ENCODE measurements at regions not wholly inside any gene's neighbourhood (a gene's known extent, or its start where the extent isn't known, plus 50 kb on each side); places are given as distances from the start of the nearest gene placed in this dataset.
"Not testable (repeated sequence)": the region's sequence is repeated elsewhere in the genome, so short reads cannot be mapped to it uniquely, and the experiment has no call there.

DNA sequence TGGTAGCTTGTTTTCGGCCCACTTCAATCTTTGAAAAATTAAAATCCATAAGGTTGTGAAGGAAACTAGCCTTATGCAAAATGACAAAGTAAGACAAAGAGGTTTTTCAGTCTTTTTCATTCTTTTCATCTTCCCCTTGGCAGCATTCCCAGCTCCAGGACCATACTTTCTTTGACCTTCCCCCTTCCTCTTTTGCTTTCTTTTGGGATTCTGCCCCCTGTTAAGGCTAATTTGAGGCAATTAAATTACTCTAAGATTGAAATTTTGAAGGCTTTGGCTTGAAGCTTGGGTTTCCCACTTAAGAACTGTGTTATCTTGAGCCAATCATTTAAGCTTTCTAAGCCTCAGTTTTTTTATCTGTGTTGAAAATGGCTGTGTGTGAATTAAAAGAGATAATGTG, 124.9 kb downstream of the DACT1 start:
- H3K36me3 Mint-ChIP-seq = no peaks in the 10 kb centered on the region
- no peak overlapping the region for H3K27ac Mint-ChIP-seq
- no peak overlapping the region for H3K4me3 Mint-ChIP-seq
- H3K9me3 Mint-ChIP-seq = no peaks in the 10 kb centered on the region
- H3K4me1 Mint-ChIP-seq = no peaks in the 10 kb centered on the region
- H3K27me3 Mint-ChIP-seq = no peaks in the 10 kb centered on the region

GRCh38 chr14:58763210-58763609, 125.4 kb downstream of the DACT1 start:
- Mint-ChIP-seq H3K36me3 (no peaks in the 10 kb centered on the region), H3K27me3 (no peaks in the 10 kb centered on the region), H3K4me1 (no peaks in the 10 kb centered on the region), H3K9me3 (no peaks in the 10 kb centered on the region), H3K27ac (no peak overlapping the region), H3K4me3 (no peak overlapping the region)

DNA sequence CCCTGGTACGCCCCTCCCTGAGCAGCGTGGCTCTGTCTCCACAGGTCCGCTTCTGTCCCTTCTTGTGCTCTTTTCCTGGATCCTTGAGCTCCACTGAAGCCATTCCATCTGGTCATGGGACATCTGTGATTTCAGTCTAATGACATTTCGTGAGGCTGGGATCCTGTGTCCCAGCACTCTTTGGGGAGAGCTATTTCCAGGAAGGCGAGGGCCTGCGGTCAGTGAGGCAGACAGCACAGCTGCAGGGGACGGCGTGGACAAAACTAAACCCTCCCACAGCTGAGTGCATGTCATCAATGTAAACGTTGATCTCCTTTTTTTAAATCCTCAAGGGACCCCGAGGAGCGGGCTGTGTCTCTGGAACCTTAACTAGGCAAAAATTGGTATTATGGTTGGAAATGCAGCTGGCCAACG, 127.7 kb downstream of the DACT1 start:
- Mint-ChIP-seq H3K27me3 (no peaks in the 10 kb centered on the region), H3K4me1 (no peaks in the 10 kb centered on the region), H3K36me3 (no peaks in the 10 kb centered on the region), H3K9me3 (no peaks in the 10 kb centered on the region), H3K4me3 (no peak overlapping the region), H3K27ac (no peak overlapping the region)

DNA sequence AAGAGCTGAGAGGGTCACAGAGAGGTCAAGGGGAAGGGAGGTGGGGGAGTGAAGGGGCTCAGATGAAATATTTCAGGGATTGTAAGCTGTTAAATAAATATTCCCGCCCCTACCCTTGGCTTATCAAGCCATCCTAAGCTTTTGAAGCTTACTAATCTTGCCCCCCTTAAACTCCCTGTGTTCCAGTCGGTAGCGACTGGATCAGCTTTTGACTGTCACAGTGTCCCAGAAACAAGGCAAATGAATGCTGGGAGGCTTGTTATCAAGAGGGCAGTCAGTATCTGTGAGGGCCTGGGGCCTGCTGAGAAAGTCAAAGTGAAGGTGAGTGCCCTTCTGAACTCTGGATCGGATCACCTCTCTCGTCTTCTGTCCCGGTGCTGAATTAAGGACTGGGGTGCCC, 128.1 kb downstream of the DACT1 start:
- no peak overlapping the region for H3K27ac Mint-ChIP-seq
- no peaks in the 10 kb centered on the region for H3K4me1 Mint-ChIP-seq
- H3K4me3 Mint-ChIP-seq = no peak overlapping the region
- no peaks in the 10 kb centered on the region for H3K27me3 Mint-ChIP-seq
- no peaks in the 10 kb centered on the region for H3K36me3 Mint-ChIP-seq
- no peaks in the 10 kb centered on the region for H3K9me3 Mint-ChIP-seq

DNA sequence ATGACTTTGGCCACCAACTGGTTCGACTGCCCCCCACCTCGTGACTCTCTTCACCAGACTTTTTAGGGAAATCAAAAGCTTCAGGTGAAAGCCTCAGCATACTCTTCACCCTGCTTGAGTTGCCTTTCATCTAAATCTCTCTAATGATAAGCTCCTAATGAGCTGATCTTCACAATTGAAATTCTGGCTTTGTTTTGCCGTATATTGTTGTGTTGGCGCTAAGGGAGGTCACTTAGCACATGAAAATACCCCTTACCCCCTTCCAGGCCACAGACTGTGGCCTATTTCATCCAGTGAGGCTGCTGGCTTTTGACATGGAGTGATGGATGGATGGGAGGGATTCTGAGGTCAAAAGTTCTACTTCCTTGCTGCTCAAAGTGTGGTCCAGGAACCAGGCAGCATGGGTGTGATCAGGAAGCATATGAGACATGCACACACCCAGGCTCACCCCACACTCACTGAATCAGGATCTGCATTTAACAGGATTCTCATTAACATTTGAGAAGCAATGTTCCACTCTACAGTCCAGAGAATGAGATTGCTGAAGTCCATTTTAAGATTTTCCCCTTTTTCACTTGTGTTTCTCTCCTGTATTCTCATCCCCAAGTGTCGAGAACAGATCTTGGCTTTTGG, 131.4 kb downstream of the DACT1 start:
- no peaks in the 10 kb centered on the region for H3K27me3 Mint-ChIP-seq
- no peaks in the 10 kb centered on the region for H3K9me3 Mint-ChIP-seq
- H3K4me1 Mint-ChIP-seq = no peaks in the 10 kb centered on the region
- no peaks in the 10 kb centered on the region for H3K36me3 Mint-ChIP-seq
- no peak overlapping the region for H3K27ac Mint-ChIP-seq
- H3K4me3 Mint-ChIP-seq = no peak overlapping the region

DNA sequence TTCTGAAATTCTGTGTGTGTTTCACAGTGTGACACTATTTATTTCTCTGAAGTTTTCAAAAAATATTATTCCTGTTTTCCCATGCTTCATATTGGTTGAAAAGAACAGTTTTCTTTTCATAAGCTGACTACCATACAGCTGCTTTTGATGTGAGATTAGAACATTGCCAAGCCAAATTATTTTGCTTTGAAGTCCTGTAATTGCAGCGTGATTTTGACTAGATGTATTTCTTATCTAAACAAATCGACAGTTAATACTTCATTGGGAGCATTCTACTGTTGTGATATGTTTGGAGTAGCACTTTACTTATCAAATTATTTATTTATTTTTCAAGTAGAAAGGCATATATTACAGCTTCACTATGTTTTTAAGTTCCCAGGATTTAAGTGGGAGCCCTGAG, 132.0 kb downstream of the DACT1 start:
- H3K4me1 Mint-ChIP-seq = no peaks in the 10 kb centered on the region
- H3K4me3 Mint-ChIP-seq = no peak overlapping the region
- H3K27me3 Mint-ChIP-seq = no peaks in the 10 kb centered on the region
- no peak overlapping the region for H3K27ac Mint-ChIP-seq
- H3K36me3 Mint-ChIP-seq = no peaks in the 10 kb centered on the region
- no peaks in the 10 kb centered on the region for H3K9me3 Mint-ChIP-seq

GRCh38 chr14:58770491-58770982, 132.8 kb downstream of the DACT1 start:
- Mint-ChIP-seq H3K27ac (no peak overlapping the region), H3K4me3 (no peak overlapping the region), H3K4me1 (no peaks in the 10 kb centered on the region)

DNA sequence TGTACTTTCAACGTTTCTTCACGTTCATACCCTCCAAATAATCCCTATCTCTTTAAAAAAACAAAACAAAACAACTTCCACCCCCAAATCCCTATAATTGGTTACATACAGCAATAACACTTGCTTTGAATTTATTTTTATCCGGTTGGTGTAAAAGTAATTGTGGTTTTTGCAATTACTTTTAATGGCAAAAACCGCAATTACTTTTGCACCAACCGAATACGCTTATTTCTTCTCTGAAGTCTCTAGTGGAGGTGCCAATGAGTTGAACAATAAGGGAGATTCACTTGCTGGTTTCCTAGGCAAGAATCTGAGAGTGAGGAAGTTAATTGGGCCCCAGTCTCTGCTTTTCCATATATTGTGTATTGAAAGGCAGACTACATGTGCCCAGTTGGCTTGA, 133.3 kb downstream of the DACT1 start:
- no peaks in the 10 kb centered on the region for H3K4me1 Mint-ChIP-seq
- H3K36me3 Mint-ChIP-seq = no peaks in the 10 kb centered on the region
- H3K9me3 Mint-ChIP-seq = no peaks in the 10 kb centered on the region
- peak overlapping the region; percentile 37 for H3K27ac Mint-ChIP-seq
- no peak overlapping the region for H3K4me3 Mint-ChIP-seq
- H3K27me3 Mint-ChIP-seq = no peaks in the 10 kb centered on the region

More at GRCh38 chr14:58770491-58770982, 132.8 kb downstream of the DACT1 start:
- Mint-ChIP-seq H3K27me3 (no peaks in the 10 kb centered on the region), H3K36me3 (no peaks in the 10 kb centered on the region), H3K9me3 (no peaks in the 10 kb centered on the region)

GRCh38 chr14:58772116-58772515, 134.4 kb downstream of the DACT1 start:
- Mint-ChIP-seq H3K27me3 (no peaks in the 10 kb centered on the region), H3K4me1 (no peaks in the 10 kb centered on the region), H3K27ac (no peak overlapping the region), H3K4me3 (no peak overlapping the region), H3K36me3 (no peaks in the 10 kb centered on the region), H3K9me3 (no peaks in the 10 kb centered on the region)

GRCh38 chr14:58772794-58773620, 135.2 kb downstream of the DACT1 start:
- Mint-ChIP-seq H3K27ac (no peak overlapping the region), H3K9me3 (no peaks in the 10 kb centered on the region), H3K36me3 (no peaks in the 10 kb centered on the region), H3K4me1 (no peaks in the 10 kb centered on the region), H3K4me3 (no peak overlapping the region), H3K27me3 (no peaks in the 10 kb centered on the region)

GRCh38 chr14:58774531-58774930, 136.8 kb downstream of the DACT1 start:
- no peaks in the 10 kb centered on the region for H3K36me3 Mint-ChIP-seq
- H3K4me3 Mint-ChIP-seq = no peak overlapping the region
- no peaks in the 10 kb centered on the region for H3K4me1 Mint-ChIP-seq
- H3K27me3 Mint-ChIP-seq = no peaks in the 10 kb centered on the region
- no peaks in the 10 kb centered on the region for H3K9me3 Mint-ChIP-seq
- no peak overlapping the region for H3K27ac Mint-ChIP-seq

GRCh38 chr14:58775130-58775529, 137.4 kb downstream of the DACT1 start:
- not testable (repeated sequence) for H3K9me3 Mint-ChIP-seq, H3K27ac Mint-ChIP-seq, H3K27me3 Mint-ChIP-seq, H3K36me3 Mint-ChIP-seq, H3K4me1 Mint-ChIP-seq, H3K4me3 Mint-ChIP-seq

- H3K27me3 Mint-ChIP-seq = no peaks in the 10 kb centered on the region
- H3K9me3 Mint-ChIP-seq = no peaks in the 10 kb centered on the region
- no peaks in the 10 kb centered on the region for H3K36me3 Mint-ChIP-seq
- H3K27ac Mint-ChIP-seq = no peak overlapping the region
- no peak overlapping the region for H3K4me3 Mint-ChIP-seq
- H3K4me1 Mint-ChIP-seq = no peaks in the 10 kb centered on the region
Measured at GRCh38 chr14:58776516-58776915, 138.8 kb downstream of the DACT1 start.

- H3K27me3 Mint-ChIP-seq = no peaks in the 10 kb centered on the region
- no peaks in the 10 kb centered on the region for H3K4me1 Mint-ChIP-seq
- H3K27ac Mint-ChIP-seq = no peak overlapping the region
- no peak overlapping the region for H3K4me3 Mint-ChIP-seq
- H3K9me3 Mint-ChIP-seq = no peaks in the 10 kb centered on the region
- H3K36me3 Mint-ChIP-seq = no peaks in the 10 kb centered on the region
Measured at GRCh38 chr14:58777541-58777979, 139.8 kb downstream of the DACT1 start.

DNA sequence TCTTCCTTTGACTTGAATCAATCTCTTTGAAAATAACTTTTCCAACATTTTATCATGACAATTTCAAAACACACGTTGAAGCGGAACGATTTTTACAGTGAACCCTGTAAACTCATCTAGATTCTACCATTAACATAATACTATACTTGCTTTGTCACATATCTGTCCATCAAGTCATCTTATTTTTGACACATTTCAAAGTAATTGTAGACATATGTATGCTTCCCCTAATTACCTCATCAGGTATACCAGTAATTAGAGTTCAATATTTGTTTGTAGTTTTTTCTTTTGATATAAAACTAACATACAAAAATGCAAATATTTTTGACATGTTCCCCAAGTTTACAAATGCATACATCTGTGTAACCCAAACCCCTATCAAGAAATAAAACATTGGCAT, 140.4 kb downstream of the DACT1 start:
- H3K27me3 Mint-ChIP-seq = no peaks in the 10 kb centered on the region
- H3K4me1 Mint-ChIP-seq = no peaks in the 10 kb centered on the region
- no peak overlapping the region for H3K27ac Mint-ChIP-seq
- no peaks in the 10 kb centered on the region for H3K36me3 Mint-ChIP-seq
- no peak overlapping the region for H3K4me3 Mint-ChIP-seq
- H3K9me3 Mint-ChIP-seq = no peaks in the 10 kb centered on the region

GRCh38 chr14:58779376-58779775, 141.6 kb downstream of the DACT1 start:
- no peak overlapping the region for H3K27ac Mint-ChIP-seq
- H3K4me1 Mint-ChIP-seq = no peaks in the 10 kb centered on the region
- no peaks in the 10 kb centered on the region for H3K27me3 Mint-ChIP-seq
- H3K36me3 Mint-ChIP-seq = no peaks in the 10 kb centered on the region
- H3K9me3 Mint-ChIP-seq = no peaks in the 10 kb centered on the region
- no peak overlapping the region for H3K4me3 Mint-ChIP-seq

Data from activated naive CD4-positive, alpha-beta T cell treated with anti-CD3 and anti-CD28 coated beads, Interleukin-2, amount 50 U/mL, for 24 hours (primary cell).